Heart left ventricle (tissue), 13 donors: ENCODE measurements at regions not wholly inside any gene's neighbourhood (a gene's known extent, or its start where the extent isn't known, plus 50 kb on each side); places are given as distances from the start of the nearest gene placed in this dataset.

Experiments
- POLR2A ChIP-seq, 2 donors: fragments of 450-650 bp; IDR thresholded peaks; one replicate each; pipeline ENCODE4 v1.6.1; 2017; ENCODE audit warnings: antibody characterized with exemption in 2 of 2, mild to moderate bottlenecking in 2 of 2, moderate library complexity in 2 of 2
- TF ChIP-seq, protein P1 (sequence below), 12 donors: fragments of 200-600 bp; sonication (generic) in 4 of 12; IDR thresholded peaks; one replicate each; pipeline versions ENCODE4 v1.5.0 to v1.8.0; 2018 to 2022; ENCODE audit warnings: antibody characterized with exemption in 12 of 12, mild to moderate bottlenecking in 5 of 12
- donor health status: ischemic (EF 13 %, LVEDD 7.1; RV severe dilation, severe dysfunction).
- donor health status: DM: no; HTN: yes; CAD: no.
- donor health status: DM: no; HTN: no; CAD: no.
- donor health status: ischemic (EF 25% LVEDD 6.9; RV normal size, moderate dysfunction).
- donor health status: ischemic (EF 25% LVEDD 5.7; RV mildly dilated, moderate dysfunction).
- donor health status: ischemic (EF 35%, LVEDD 5.7; RV mildly dilated, moderate dysfunction).
- donor health status: nonischemic (EF 11% LVEDD 7.7; RV severe dilation, severe dysfunction).
- donor health status: DM: yes; HTN: yes; CAD: no.
- donor health status: PGD.
- donor health status: ischemic (EF 29% LVEDD 5.4; RV normal size, mild dysfunction).
- donor health status: nonischemic (EF 23%, LVEDD 6.1; RV moderate dilation, normal function).

GRCh38 chr7:53993224-53993623 lies 549.0 kb upstream of the VSTM2A start:
- TF ChIP-seq POLR2A (IDR thresholded peaks at IDR 0.05): no peak
- TF ChIP-seq, protein P1, sequence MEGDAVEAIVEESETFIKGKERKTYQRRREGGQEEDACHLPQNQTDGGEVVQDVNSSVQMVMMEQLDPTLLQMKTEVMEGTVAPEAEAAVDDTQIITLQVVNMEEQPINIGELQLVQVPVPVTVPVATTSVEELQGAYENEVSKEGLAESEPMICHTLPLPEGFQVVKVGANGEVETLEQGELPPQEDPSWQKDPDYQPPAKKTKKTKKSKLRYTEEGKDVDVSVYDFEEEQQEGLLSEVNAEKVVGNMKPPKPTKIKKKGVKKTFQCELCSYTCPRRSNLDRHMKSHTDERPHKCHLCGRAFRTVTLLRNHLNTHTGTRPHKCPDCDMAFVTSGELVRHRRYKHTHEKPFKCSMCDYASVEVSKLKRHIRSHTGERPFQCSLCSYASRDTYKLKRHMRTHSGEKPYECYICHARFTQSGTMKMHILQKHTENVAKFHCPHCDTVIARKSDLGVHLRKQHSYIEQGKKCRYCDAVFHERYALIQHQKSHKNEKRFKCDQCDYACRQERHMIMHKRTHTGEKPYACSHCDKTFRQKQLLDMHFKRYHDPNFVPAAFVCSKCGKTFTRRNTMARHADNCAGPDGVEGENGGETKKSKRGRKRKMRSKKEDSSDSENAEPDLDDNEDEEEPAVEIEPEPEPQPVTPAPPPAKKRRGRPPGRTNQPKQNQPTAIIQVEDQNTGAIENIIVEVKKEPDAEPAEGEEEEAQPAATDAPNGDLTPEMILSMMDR (IDR thresholded peaks at IDR 0.05): no peak
